ENCODE measurements at regions not wholly inside any gene's neighbourhood (a gene's known extent, or its start where the extent isn't known, plus 50 kb on each side); places are given as distances from the start of the nearest gene placed in this dataset.

GRCh38 chr15:89026167-89026566 is 62.1 kb upstream of the ABHD2 start:
- TF ChIP-seq CEBPB (IDR thresholded peaks at IDR 0.05; ENCODE audit: low read depth, low read length) (no peak), RFX5 (IDR thresholded peaks at IDR 0.05; ENCODE audit: borderline replicate concordance, low read depth, low read length) (no peak), CTCF (IDR thresholded peaks at IDR 0.05; ENCODE audit: control extremely low read depth in 1 of 3, insufficient read depth in 1 of 3, low read depth in 1 of 3, low read length in 3 of 3) (no peak), POLR2A (IDR thresholded peaks at IDR 0.05; ENCODE audit: control extremely low read depth in 1 of 2, low read depth in 2 of 2, low read length in 2 of 2) (no peak), EP300 (IDR thresholded peaks at IDR 0.05; ENCODE audit: borderline replicate concordance in 1 of 2, low read depth in 2 of 2, low read length in 2 of 2) (no peak), TAF1 (IDR thresholded peaks at IDR 0.05; ENCODE audit: low read depth, low read length) (no peak), RXRA (IDR thresholded peaks at IDR 0.05; ENCODE audit: insufficient read depth, low read depth, low read length) (no peak), BRCA1 (IDR thresholded peaks at IDR 0.05; ENCODE audit: low read depth, low read length) (no peak), SRF (IDR thresholded peaks at IDR 0.05; ENCODE audit: low read depth, low read length) (no peak), SIN3A (conservative IDR thresholded peaks at IDR 0.05 in 1 of 2, IDR thresholded peaks at IDR 0.05 in 1 of 2; ENCODE audit: low read depth in 1 of 2, low read length in 2 of 2) (no peak), NRF1 (IDR thresholded peaks at IDR 0.05; ENCODE audit: low read depth, low read length) (no peak), CHD1 (IDR thresholded peaks at IDR 0.05; ENCODE audit: low read depth, low read length) (no peak)

Measured in H1 (cell line).